ENCODE measurements at regions not wholly inside any gene's neighbourhood (a gene's known extent, or its start where the extent isn't known, plus 50 kb on each side); places are given as distances from the start of the nearest gene placed in this dataset.

GRCh38 chr12:11500188-11500860 lies 105.0 kb upstream of the PRB2 start (continued):
- TF ChIP-seq ZSCAN18 (CRISPR knock-in tag; IDR thresholded peaks at IDR 0.05) (peak; percentile 97), USF1 (CRISPR knock-in tag; IDR thresholded peaks at IDR 0.05) (peak; percentile 94), SOX15 (CRISPR knock-in tag; IDR thresholded peaks at IDR 0.05) (no peak), MLX (CRISPR knock-in tag; IDR thresholded peaks at IDR 0.05) (peak; percentile 99), ZNF281 (CRISPR knock-in tag; IDR thresholded peaks at IDR 0.05) (peak; percentile 100), ZNF423 (CRISPR knock-in tag; IDR thresholded peaks at IDR 0.05) (peak; percentile 60; the same call in 1 of the 2 replicates), ZNF138 (CRISPR knock-in tag; conservative IDR thresholded peaks at IDR 0.05) (peak; percentile 99), CTCF (IDR thresholded peaks at IDR 0.05) (no peak), ZMAT4 (CRISPR knock-in tag; IDR thresholded peaks at IDR 0.05) (no peak), FOXJ3 (CRISPR knock-in tag; IDR thresholded peaks at IDR 0.05; ENCODE audit: borderline replicate concordance) (peak; percentile 94; the same call in 1 of the 2 replicates), PREB (CRISPR knock-in tag; IDR thresholded peaks at IDR 0.05; ENCODE audit: borderline replicate concordance) (peak; percentile 99), OVOL2 (CRISPR knock-in tag; IDR thresholded peaks at IDR 0.05; ENCODE audit: borderline replicate concordance) (no peak), ZNF671 (CRISPR knock-in tag; IDR thresholded peaks at IDR 0.05) (peak; percentile 57; the same call in 1 of the 2 replicates), ERG (CRISPR knock-in tag; IDR thresholded peaks at IDR 0.05) (peak; percentile 91), TEAD1 (CRISPR knock-in tag; IDR thresholded peaks at IDR 0.05) (peak; percentile 100), AFF4 (CRISPR knock-in tag; IDR thresholded peaks at IDR 0.05; ENCODE audit: borderline replicate concordance) (peak; percentile 99), HMGA2 (CRISPR knock-in tag; IDR thresholded peaks at IDR 0.05) (no peak; the same call in 1 of the 2 replicates), SMAD4 (CRISPR knock-in tag; IDR thresholded peaks at IDR 0.05) (peak; percentile 99), NFYB (CRISPR knock-in tag; conservative IDR thresholded peaks at IDR 0.05; ENCODE audit: low read depth) (peak; percentile 69), GRHL2 (CRISPR knock-in tag; IDR thresholded peaks at IDR 0.05; ENCODE audit: insufficient replicate concordance, severe bottlenecking) (no peak)

All from WTC11 (cell line).